OCI-M2 (cell line): ENCODE measurements at regions not wholly inside any gene's neighbourhood (a gene's known extent, or its start where the extent isn't known, plus 50 kb on each side); places are given as distances from the start of the nearest gene placed in this dataset.

Experiments
- DNase-seq: peaks from one replicate; lab custom pipeline; 2025; ENCODE audit not compliant: unreplicated experiment; lab: John Stamatoyannopoulos, UW

GRCh38 chr4:12880844-12881243 lies 603.3 kb downstream of the RAB28 start:
- no peak for DNase-seq

- DNase-seq, result no peak
These were observed 604.6 kb downstream of the RAB28 start for GRCh38 chr4:12879496-12879895.

GRCh38 chr4:12875640-12876243 lies 608.4 kb downstream of the RAB28 start:
- DNase-seq, result no peak

- no peak for DNase-seq
These were observed 610.8 kb downstream of the RAB28 start for GRCh38 chr4:12873351-12873750.

- DNase-seq, result no peak
These were observed 622.7 kb downstream of the RAB28 start for GRCh38 chr4:12861422-12861821.

GRCh38 chr4:12852338-12853307 lies 631.5 kb downstream of the RAB28 start:
- DNase-seq, result no peak

GRCh38 chr4:12846368-12846767 lies 637.8 kb downstream of the RAB28 start:
- DNase-seq, result no peak

GRCh38 chr4:12844141-12844540 lies 640.0 kb downstream of the RAB28 start:
- DNase-seq, result no peak

- DNase-seq, result no peak
These were observed 656.2 kb downstream of the RAB28 start for GRCh38 chr4:12827966-12828365.

GRCh38 chr4:12791536-12791935 lies 692.6 kb downstream of the RAB28 start:
- no peak for DNase-seq

- no peak for DNase-seq
These were observed 696.9 kb downstream of the RAB28 start for GRCh38 chr4:12787261-12787660.

- no peak for DNase-seq
These were observed 705.4 kb downstream of the RAB28 start for GRCh38 chr4:12778706-12779105.

- no peak for DNase-seq
These were observed 705.9 kb downstream of the RAB28 start for GRCh38 chr4:12778191-12778590.

GRCh38 chr4:12770351-12770750 lies 713.8 kb downstream of the RAB28 start:
- no peak for DNase-seq

- DNase-seq, result no peak
These were observed 722.4 kb downstream of the RAB28 start for GRCh38 chr4:12761694-12762093.

GRCh38 chr4:12747154-12747553 lies 737.0 kb downstream of the RAB28 start:
- DNase-seq, result no peak

- DNase-seq, result no peak
These were observed 737.9 kb downstream of the RAB28 start for GRCh38 chr4:12746221-12746620.

- no peak for DNase-seq
These were observed 749.6 kb downstream of the RAB28 start for GRCh38 chr4:12734586-12734985.

- DNase-seq, result peak; percentile 0
These were observed 754.8 kb downstream of the RAB28 start for GRCh38 chr4:12729384-12729783.

- DNase-seq, result no peak
These were observed 759.6 kb downstream of the RAB28 start for GRCh38 chr4:12724510-12724909.

- no peak for DNase-seq
These were observed 760.2 kb downstream of the RAB28 start for GRCh38 chr4:12723849-12724447.

GRCh38 chr4:12716896-12717295 lies 767.2 kb downstream of the RAB28 start:
- no peak for DNase-seq
